Adrenal gland (tissue), 5 donors: ENCODE measurements at regions not wholly inside any gene's neighbourhood (a gene's known extent, or its start where the extent isn't known, plus 50 kb on each side); places are given as distances from the start of the nearest gene placed in this dataset.

Experiments
- POLR2A ChIP-seq, 2 donors: fragments of 450-650 bp; IDR thresholded peaks; one replicate each; pipeline ENCODE4 v1.6.1; 2017; ENCODE audit warnings: antibody characterized with exemption in 2 of 2, mild to moderate bottlenecking in 2 of 2, moderate library complexity in 1 of 2
- TF ChIP-seq, protein P1 (sequence below), 6 experiments: fragments of 450-650 bp in 4 of 6; fragments of 200-600 bp in 2 of 6; sonication (generic) in 1 of 6; IDR thresholded peaks; 1 replicate in 5 of 6; 2 replicates in 1 of 6; pipeline versions ENCODE4 v1.5.1 to v1.8.0; 2016 to 2021; ENCODE audit warnings: antibody characterized with exemption in 6 of 6, mild to moderate bottlenecking in 2 of 6, moderate library complexity in 1 of 6
- donor health status: DM: no; HTN: no; CAD: no.

DNA sequence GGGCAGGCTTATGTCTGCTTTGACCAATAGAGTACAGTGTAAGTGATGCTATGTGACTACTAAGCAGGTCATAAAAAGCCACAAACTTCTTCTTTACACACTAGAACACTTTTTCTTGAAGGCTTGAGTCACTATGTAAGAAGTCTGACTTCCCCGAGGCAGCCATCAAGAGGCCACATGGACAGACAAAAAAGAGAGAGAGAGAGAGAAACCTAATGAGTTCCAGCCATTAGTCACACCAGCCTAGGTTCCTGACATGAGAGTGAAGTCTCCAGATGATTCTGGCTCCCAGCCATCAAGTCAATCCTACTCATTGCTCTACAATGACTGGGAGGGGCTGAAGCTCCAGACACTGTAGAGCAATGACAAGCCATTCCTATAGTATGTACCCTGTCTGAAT, 101.4 kb downstream of the LHX9 start:
- TF ChIP-seq, protein P1, sequence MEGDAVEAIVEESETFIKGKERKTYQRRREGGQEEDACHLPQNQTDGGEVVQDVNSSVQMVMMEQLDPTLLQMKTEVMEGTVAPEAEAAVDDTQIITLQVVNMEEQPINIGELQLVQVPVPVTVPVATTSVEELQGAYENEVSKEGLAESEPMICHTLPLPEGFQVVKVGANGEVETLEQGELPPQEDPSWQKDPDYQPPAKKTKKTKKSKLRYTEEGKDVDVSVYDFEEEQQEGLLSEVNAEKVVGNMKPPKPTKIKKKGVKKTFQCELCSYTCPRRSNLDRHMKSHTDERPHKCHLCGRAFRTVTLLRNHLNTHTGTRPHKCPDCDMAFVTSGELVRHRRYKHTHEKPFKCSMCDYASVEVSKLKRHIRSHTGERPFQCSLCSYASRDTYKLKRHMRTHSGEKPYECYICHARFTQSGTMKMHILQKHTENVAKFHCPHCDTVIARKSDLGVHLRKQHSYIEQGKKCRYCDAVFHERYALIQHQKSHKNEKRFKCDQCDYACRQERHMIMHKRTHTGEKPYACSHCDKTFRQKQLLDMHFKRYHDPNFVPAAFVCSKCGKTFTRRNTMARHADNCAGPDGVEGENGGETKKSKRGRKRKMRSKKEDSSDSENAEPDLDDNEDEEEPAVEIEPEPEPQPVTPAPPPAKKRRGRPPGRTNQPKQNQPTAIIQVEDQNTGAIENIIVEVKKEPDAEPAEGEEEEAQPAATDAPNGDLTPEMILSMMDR (IDR thresholded peaks at IDR 0.05), result no peak
- no peak for TF ChIP-seq POLR2A (IDR thresholded peaks at IDR 0.05)
